Gastrocnemius medialis (tissue), 4 donors: ENCODE measurements at regions not wholly inside any gene's neighbourhood (a gene's known extent, or its start where the extent isn't known, plus 50 kb on each side); places are given as distances from the start of the nearest gene placed in this dataset.

Experiments
- CTCF ChIP-seq, 5 experiments: fragments of 450-650 bp in 3 of 5; fragments of 200-600 bp in 2 of 5; sonication (generic) in 2 of 5; IDR thresholded peaks in 4 of 5; conservative IDR thresholded peaks in 1 of 5; 1 replicate in 4 of 5; 2 replicates in 1 of 5; pipeline ENCODE4 v1.5.1; 2016 to 2019; ENCODE audit warnings: antibody characterized with exemption in 5 of 5, mild to moderate bottlenecking in 3 of 5, moderate library complexity in 3 of 5
- POLR2A ChIP-seq, 2 donors: fragments of 450-650 bp; IDR thresholded peaks; one replicate each; pipeline ENCODE4 v1.6.1; 2017; ENCODE audit warnings: antibody characterized with exemption in 2 of 2, mild to moderate bottlenecking in 2 of 2, moderate library complexity in 2 of 2

- TF ChIP-seq CTCF (IDR thresholded peaks at IDR 0.05 in 4 of 5, conservative IDR thresholded peaks at IDR 0.05 in 1 of 5) (no peak), POLR2A (IDR thresholded peaks at IDR 0.05) (no peak)
Measured at GRCh38 chr4:123978637-123979036, 582.0 kb downstream of the SPRY1 start.
